CD4-positive, alpha-beta T cell (primary cell): ENCODE measurements at regions not wholly inside any gene's neighbourhood (a gene's known extent, or its start where the extent isn't known, plus 50 kb on each side); places are given as distances from the start of the nearest gene placed in this dataset.

Experiments used
- ATAC-seq: fragments of 200-7000 bp; cut with Tn5 transposase; one replicate; pipeline ENCODE4 v1.10.0; 2022; ENCODE audit warnings: mild to moderate bottlenecking; ENCODE audit not compliant: poor library complexity
- CTCF ChIA-PET: fragments of 350-600 bp; sonication (Branson Sonifier 250); formaldehyde crosslinking; loops from one replicate; lab custom pipeline; 2021; ENCODE audit warnings: antibody characterized with exemption, inconsistent platforms; lab: Charles Lee
- POLR2A ChIA-PET: fragments of 350-600 bp; sonication (Branson Sonifier 250); formaldehyde crosslinking; loops from one replicate; lab custom pipeline; 2021; ENCODE audit warnings: antibody characterized with exemption, inconsistent platforms; lab: Charles Lee
- DNase-seq, 14 experiments: peaks; one replicate each; pipeline ENCODE4 v3.0.0-alpha.2; 2013 to 2020; ENCODE audit warnings: mixed read lengths in 2 of 14
- H3K27ac ChIP-seq, 2 donors: one replicate each; pipeline versions ENCODE4 v1.5.1 to v1.7.0; 2013; ENCODE audit warnings: low read length in 2 of 2, low read depth in 1 of 2, mild to moderate bottlenecking in 1 of 2
- H3K27me3 ChIP-seq, 2 experiments: 1 replicate in 1 of 2; 2 replicates in 1 of 2; pipeline versions ENCODE4 v1.6.1 to v1.7.0; 2013; ENCODE audit warnings: low read length in 2 of 2, control low read depth in 1 of 2, mild to moderate bottlenecking in 1 of 2, moderate library complexity in 1 of 2; ENCODE audit not compliant: insufficient read depth in 2 of 2, control insufficient read depth in 1 of 2
- H3K36me3 ChIP-seq: one replicate; pipeline ENCODE4 v1.6.1; 2013; ENCODE audit warnings: low read length, control low read depth; ENCODE audit not compliant: insufficient read depth
- H3K4me1 ChIP-seq: one replicate; pipeline ENCODE4 v1.6.1; 2013; ENCODE audit warnings: low read length, control low read depth; ENCODE audit not compliant: insufficient read depth
- H3K4me3 ChIP-seq: one replicate; pipeline ENCODE4 v1.5.1; 2013; ENCODE audit warnings: mild to moderate bottlenecking, low read length, moderate library complexity
- H3K9me3 ChIP-seq, 2 experiments: 1 replicate in 1 of 2; 2 replicates in 1 of 2; pipeline versions ENCODE4 v1.6.1 to v1.7.0; 2013; ENCODE audit warnings: low read length in 2 of 2, mild to moderate bottlenecking in 2 of 2, control low read depth in 1 of 2, moderate library complexity in 1 of 2; ENCODE audit not compliant: control insufficient read depth in 1 of 2, insufficient read depth in 1 of 2
- H3K27ac Mint-ChIP-seq: one replicate; pipeline ENCODE4 v1.8.0; 2020; ENCODE audit warnings: mixed read lengths
- H3K27me3 Mint-ChIP-seq: one replicate; pipeline ENCODE4 v1.8.0; 2021; ENCODE audit warnings: mixed read lengths
- H3K36me3 Mint-ChIP-seq: one replicate; pipeline ENCODE4 v1.8.0; 2021; ENCODE audit warnings: low read depth, mixed read lengths
- H3K4me1 Mint-ChIP-seq: one replicate; pipeline ENCODE4 v1.8.0; 2021; ENCODE audit warnings: low read depth, mixed read lengths
- H3K4me3 Mint-ChIP-seq: one replicate; pipeline ENCODE4 v1.8.0; 2020; ENCODE audit warnings: mild to moderate bottlenecking, mixed read lengths
- H3K9me3 Mint-ChIP-seq: one replicate; pipeline ENCODE4 v1.8.0; 2020; ENCODE audit warnings: mixed read lengths
- CTCF ChIP-seq: fragments of 200-600 bp; IDR thresholded peaks from one replicate; pipeline ENCODE4 v1.8.0; 2022; ENCODE audit warnings: antibody characterized with exemption, mild to moderate bottlenecking
- intact Hi-C, 2 experiments: fragments of 100-400 bp; cut with DNase I in 1 of 2; cut with micrococcal nuclease in 1 of 2; formaldehyde crosslinking; loops; one replicate each; pipeline versions ENCODE4 v1.15.1 to v1.9.0; 2023 to 2025; cut with DNase I, micrococcal nuclease

DNA sequence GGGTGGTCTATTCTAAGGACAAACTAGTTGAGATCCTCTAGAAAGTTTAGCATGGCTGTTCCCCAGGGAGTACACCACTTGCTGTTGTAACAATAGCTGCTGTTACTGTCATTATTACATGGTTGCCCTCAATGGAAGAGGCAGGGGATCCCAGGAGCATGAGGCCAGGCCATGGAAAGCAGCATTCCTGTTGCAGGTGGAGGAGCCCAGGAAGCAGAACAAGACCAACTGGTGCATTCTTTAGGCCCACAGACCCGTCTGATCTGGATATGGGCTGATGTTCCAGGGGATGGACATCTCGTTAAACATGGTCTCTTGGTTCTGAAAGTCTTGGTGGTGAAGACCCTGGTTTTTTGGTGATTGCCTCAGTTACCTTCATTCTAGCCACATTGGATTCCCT is 109.2 kb upstream of the WSCD2 start:
- Histone ChIP-seq H3K36me3 (no peaks in the 10 kb centered on the region), H3K27me3 (peaks cover 2 to 4% of the 10 kb centered on the region in 2 experiments), H3K4me1 (no peaks in the 10 kb centered on the region), H3K4me3 (no peak overlapping the region), H3K27ac (no peak overlapping the region), H3K9me3 (peaks cover 3 to 5% of the 10 kb centered on the region in 2 experiments)
- intact Hi-C loops = no loop called here
- ChIA-PET POLR2A (no interaction called here), CTCF (no interaction called here)
- Mint-ChIP-seq H3K4me3 (no peak overlapping the region), H3K36me3 (no peaks in the 10 kb centered on the region), H3K27ac (no peak overlapping the region), H3K4me1 (no peaks in the 10 kb centered on the region), H3K27me3 (peaks cover 13% of the 10 kb centered on the region), H3K9me3 (no peaks in the 10 kb centered on the region)
- DNase-seq (no peak), ATAC-seq (no peak)
- no peak for TF ChIP-seq CTCF

- H3K27ac ChIP-seq = no peak overlapping the region
- no peaks in the 10 kb centered on the region for H3K4me1 ChIP-seq
- no peaks in the 10 kb centered on the region for H3K9me3 Mint-ChIP-seq
- H3K9me3 ChIP-seq = peaks cover 3 to 5% of the 10 kb centered on the region in 2 experiments
- ChIA-PET CTCF (no interaction called here), POLR2A (no interaction called here)
- DNase-seq (no peak), ATAC-seq (no peak)
- no peaks in the 10 kb centered on the region for H3K4me1 Mint-ChIP-seq
- intact Hi-C loops = no loop called here
- no peaks in the 10 kb centered on the region for H3K36me3 Mint-ChIP-seq
- no peak overlapping the region for H3K27ac Mint-ChIP-seq
- no peaks in the 10 kb centered on the region for H3K36me3 ChIP-seq
- TF ChIP-seq CTCF = no peak
- H3K4me3 Mint-ChIP-seq = no peak overlapping the region
- H3K4me3 ChIP-seq = no peak overlapping the region
- peaks cover 7% of the 10 kb centered on the region for H3K27me3 Mint-ChIP-seq
- H3K27me3 ChIP-seq = peaks cover 2 to 4% of the 10 kb centered on the region in 2 experiments
Observed at GRCh38 chr12:108021141-108021540, 107.9 kb upstream of the WSCD2 start.

- Mint-ChIP-seq H3K27ac (no peak overlapping the region), H3K9me3 (no peaks in the 10 kb centered on the region), H3K27me3 (peaks cover 10% of the 10 kb centered on the region), H3K4me3 (no peak overlapping the region), H3K4me1 (no peaks in the 10 kb centered on the region), H3K36me3 (no peaks in the 10 kb centered on the region)
- no peak for TF ChIP-seq CTCF
- ChIA-PET POLR2A (no interaction called here), CTCF (no interaction called here)
- Histone ChIP-seq H3K27me3 (peaks cover 2 to 4% of the 10 kb centered on the region in 2 experiments), H3K4me1 (no peaks in the 10 kb centered on the region), H3K9me3 (peaks cover 3 to 5% of the 10 kb centered on the region in 2 experiments), H3K4me3 (no peak overlapping the region), H3K36me3 (no peaks in the 10 kb centered on the region), H3K27ac (no peak overlapping the region)
- intact Hi-C loops = no loop called here
- DNase-seq (no peak), ATAC-seq (no peak)
Observed at GRCh38 chr12:108021949-108022522, 107.1 kb upstream of the WSCD2 start.
